NCI-H1694 (cell line): ENCODE measurements at regions not wholly inside any gene's neighbourhood (a gene's known extent, or its start where the extent isn't known, plus 50 kb on each side); places are given as distances from the start of the nearest gene placed in this dataset.
"Not testable (repeated sequence)": the region's sequence is repeated elsewhere in the genome, so short reads cannot be mapped to it uniquely, and the experiment has no call there.

ENCODE experiments used
- DNase-seq: peaks from one replicate; lab custom pipeline; 2025; lab: John Stamatoyannopoulos, UW

DNA sequence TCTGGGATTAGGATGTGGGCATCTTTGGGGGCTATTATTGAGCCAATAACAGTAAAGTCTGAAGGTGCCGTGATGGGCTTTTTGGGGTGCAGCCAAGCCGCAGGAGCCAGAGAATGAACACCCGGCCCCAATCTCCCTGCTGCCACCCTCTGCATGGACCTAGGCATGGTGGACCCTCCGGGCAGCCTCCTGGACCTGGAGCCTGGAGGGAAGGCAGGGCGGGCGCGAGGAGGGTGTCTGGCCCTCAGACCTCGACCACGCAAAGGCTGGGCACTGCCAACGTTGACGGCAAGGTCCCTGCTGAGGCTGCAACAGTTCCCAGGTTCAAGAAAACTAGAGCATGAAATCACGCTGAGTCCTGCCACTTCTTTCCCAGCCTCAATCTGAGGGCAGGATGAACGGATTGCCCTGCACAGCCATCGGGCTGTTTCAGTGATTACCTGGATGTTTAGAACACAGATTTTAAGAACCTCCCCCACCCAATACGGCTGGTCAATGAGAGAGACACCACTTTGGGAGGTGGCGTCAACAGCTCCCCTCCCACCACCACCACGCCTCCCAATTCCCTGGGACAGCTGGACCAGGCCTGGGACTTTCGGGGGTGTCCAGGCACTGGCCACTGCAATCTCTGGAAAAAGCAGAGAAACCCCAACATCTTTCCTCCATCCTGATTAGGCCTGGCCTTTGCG is 147.4 kb downstream of the NPIPB11 start:
- not testable (repeated sequence) for DNase-seq

DNA sequence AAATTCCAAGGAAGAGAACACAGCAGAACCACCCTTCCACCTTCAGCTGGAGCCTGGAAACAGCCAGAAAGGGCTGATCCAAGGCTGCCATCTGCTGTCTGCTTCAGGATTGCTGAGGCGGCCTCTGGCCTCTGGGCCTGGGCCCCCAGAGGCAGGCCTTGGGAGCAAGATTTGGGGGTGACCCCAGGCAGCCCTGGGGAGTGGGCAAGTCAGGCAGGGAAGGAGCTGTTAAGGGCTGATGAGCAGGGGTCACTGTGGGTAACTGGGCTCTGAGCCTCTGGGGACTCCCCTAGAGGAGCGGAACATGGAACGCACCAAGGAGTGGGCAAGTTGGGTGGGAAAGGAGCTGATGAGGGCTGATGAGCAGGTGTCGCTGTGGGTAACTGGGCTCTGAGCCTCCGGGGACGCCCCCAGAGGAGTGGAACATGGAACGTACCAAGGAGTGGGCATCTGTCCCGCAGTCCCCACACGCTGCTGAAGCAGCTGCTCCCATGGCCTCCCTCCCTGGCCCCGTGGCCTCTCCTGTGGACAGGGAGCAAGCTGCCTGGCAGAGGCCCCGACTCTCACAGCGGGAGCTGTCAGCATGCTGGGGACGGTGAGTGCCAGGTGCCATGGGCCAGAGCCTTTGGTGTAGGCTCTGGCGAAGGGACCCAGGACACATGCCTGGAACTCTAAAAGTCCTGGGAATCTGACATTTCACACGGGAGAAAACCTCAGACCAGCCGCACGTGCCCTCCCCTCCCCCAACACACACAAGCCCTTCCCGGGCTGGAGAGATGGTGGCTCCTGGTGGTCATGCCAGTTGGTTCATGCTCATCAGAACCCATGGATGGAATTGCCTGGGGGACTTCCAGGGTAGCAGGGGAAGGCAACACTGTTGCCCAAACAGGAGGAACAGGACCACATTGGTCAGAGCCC is 148.8 kb downstream of the NPIPB11 start:
- not testable (repeated sequence) for DNase-seq

- no peak for DNase-seq
Measured at GRCh38 chr16:29256501-29256981, 150.0 kb downstream of the NPIPB11 start.

DNA sequence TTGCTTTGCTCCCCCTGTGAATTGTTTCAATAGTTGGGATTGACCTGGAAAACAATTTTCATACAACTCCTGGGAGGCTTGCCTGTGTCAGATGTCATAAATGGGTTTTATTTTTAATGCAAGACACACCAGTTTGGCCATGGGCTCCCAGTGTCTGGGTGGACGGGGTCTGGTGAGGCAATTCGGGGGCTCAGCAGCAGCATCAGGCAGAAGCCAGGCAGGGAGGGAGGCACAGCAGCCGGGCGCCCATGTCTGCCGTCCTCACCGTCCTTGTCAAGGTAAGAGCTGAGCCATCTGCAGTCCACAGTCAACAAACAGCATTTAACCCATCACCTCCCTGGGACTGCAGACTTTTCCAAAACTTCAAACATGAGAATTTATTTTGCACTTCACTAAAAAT is 150.6 kb downstream of the NPIPB11 start:
- not testable (repeated sequence) for DNase-seq

DNA sequence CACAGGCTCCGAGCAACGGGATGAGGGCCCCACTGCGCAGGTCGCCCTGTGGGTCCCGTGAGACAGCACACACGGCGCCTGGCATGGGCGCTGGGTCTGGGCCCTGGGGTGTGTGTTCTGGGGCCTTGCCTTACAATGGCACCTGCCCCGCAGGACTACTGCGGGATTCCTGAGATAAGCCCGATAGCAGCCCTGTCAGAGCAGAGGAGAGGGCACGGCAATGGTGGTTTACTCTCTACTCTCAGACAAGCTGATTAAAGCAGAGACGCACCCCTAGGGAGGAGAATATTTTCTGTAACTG is 151.1 kb downstream of the NPIPB11 start:
- not testable (repeated sequence) for DNase-seq

DNA sequence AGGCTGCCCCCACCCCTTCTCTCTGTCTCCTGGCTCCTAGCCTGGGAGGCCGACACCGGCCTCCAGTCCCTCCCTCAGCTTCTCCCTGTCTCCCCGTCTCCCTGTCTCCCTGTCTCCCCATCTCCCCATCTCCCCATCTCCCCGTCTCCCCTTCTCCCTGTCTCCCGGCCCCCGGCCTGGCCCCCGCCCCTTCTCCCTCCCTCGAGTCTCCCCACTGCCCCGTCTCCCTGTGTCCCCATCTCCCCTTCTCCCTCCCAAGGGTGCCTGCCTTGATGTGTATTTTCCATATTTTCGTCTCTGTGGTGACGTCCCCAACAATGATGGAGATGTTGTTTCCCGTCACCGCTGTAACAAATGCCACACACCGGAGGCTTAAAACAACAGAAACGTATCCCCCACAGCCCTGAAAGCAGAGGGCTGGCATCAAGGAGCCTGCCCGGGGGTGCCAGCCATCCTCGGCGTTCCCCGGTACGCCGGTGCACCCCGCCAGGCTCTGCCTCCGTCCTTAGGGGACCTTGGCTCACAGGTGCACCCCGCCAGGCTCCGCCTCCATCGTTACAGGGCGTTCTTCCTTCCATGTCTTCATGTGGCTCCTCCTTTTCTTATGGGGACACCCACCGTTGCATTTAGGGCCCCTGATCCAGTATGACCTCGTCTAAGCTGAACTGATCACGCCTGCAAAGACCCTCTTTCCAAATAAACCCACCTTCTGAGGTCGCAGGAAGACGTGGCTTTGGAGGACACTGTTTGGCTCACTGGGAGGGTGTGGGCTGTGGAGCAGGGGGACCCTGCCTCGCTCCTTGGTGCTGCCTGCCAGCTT is 151.6 kb downstream of the NPIPB11 start:
- DNase-seq, result no peak

- not testable (repeated sequence) for DNase-seq
Measured at GRCh38 chr16:29253716-29254590, 152.6 kb downstream of the NPIPB11 start.

GRCh38 chr16:29253066-29253590 is 153.4 kb downstream of the NPIPB11 start:
- DNase-seq, result not testable (repeated sequence)

- DNase-seq, result not testable (repeated sequence)
Measured at GRCh38 chr16:29252311-29252710, 154.2 kb downstream of the NPIPB11 start.

GRCh38 chr16:29251571-29252011 is 154.9 kb downstream of the NPIPB11 start:
- DNase-seq, result not testable (repeated sequence)

DNA sequence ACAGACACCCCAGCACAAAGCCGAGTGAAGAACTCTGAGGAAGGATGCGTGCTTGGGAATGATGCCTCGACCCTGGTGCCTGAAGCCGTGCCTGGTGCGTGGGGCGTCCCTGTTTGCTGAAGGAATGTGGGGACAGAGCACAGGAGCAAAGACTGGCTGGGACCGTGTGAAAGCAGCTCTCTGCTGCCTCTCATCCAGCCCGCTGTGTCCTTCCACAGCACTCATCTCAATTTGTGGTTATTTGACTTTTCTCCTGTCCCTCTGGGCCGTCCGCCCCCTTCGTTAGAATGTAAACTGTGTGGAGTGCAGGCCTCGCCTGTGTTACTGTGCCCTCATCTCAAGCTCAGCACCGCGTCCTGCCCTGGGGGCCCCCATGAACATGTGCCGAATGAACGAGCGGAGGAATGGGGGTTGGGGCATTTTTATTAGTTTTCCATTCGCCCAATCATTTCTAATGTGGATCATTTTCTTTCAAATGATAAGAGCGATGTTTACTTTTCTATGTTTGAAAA is 155.5 kb downstream of the NPIPB11 start:
- not testable (repeated sequence) for DNase-seq

DNA sequence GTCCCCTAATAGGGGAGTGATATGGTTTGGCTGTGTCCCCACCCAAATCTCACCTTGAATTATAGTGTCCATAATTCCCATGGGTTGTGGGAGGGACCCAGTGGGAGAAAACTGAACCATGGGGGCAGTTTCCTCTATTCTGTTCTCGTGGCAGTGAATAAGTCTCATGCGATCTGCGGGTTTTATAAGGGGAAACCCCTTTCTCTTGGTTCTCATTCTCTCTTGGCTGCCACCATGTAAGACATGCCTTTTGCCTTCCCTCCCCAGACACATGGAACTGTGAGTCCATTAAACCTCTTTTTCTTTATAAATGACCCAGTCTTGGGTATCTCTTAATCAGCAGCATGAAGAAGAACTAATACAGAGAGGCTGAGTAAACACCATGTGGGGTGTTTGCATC is 156.0 kb downstream of the NPIPB11 start:
- DNase-seq, result not testable (repeated sequence)

- not testable (repeated sequence) for DNase-seq
Measured at GRCh38 chr16:29248940-29249318, 157.6 kb downstream of the NPIPB11 start.

DNA sequence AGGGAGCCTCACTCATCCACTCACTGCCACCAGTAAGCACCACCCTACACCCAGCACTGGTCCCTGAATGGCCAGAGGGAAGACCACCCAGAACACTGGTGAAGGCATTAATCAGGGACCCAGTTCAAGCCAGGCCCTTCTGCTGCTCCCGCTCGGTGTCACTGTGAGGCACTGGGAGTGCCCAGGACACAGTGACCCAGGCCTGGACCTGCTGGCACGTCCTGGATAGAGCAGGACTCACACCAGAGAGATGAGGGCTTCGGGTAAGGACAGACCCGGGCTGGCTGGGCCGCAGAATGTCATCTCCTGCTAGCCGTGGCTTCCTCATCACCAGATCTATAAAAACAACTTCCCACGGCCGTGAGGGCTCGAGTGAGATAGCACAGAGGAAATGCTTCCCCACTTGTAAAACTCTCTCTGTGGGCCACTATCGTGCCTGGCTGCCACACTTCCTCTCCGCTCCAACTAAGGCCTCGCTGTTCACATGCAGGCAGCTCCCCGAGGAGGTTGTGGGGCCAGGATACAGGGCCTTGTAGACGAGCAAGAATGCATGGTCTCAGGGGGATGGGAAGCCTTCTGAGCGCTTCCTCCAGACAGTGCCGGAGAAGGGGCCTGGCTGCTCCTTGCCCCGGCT is 158.1 kb downstream of the NPIPB11 start:
- not testable (repeated sequence) for DNase-seq

- not testable (repeated sequence) for DNase-seq
Measured at GRCh38 chr16:29246091-29246490, 160.4 kb downstream of the NPIPB11 start.

DNA sequence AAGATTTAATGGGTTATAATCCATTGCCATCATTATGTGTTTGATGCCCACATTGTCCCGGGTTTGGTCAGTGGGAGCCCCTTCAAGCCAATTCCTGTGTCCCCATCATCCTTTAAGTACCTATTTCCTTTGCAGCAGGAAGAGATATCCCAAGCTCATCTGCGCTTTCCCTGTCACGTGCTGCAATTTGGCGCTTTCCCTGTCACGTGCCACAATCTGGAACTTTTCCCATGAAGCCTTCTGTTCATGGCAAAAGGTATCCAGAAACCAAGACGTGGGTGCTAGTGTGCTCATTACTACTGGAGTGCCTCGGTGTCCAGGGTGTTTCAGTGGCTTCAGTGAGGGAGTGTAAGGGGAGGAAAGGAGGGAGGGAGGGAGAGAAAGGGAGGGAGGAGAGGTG is 168.5 kb downstream of the NPIPB11 start:
- no peak for DNase-seq

- not testable (repeated sequence) for DNase-seq
Measured at GRCh38 chr16:29237495-29237894, 169.0 kb downstream of the NPIPB11 start.

GRCh38 chr16:29237023-29237422 is 169.5 kb downstream of the NPIPB11 start:
- DNase-seq, result not testable (repeated sequence)

- not testable (repeated sequence) for DNase-seq
Measured at GRCh38 chr16:29235836-29236370, 170.6 kb downstream of the NPIPB11 start.
